Activated T-helper 1 cell treated with anti-CD3 and anti-CD28 coated beads, Interleukin-2, amount 50 U/mL, for 16 hours (primary cell): ENCODE measurements at regions not wholly inside any gene's neighbourhood (a gene's known extent, or its start where the extent isn't known, plus 50 kb on each side); places are given as distances from the start of the nearest gene placed in this dataset.
"Not testable (repeated sequence)": the region's sequence is repeated elsewhere in the genome, so short reads cannot be mapped to it uniquely, and the experiment has no call there.

ENCODE experiments used
- DNase-seq, 2 donors: peaks; one replicate each; pipeline ENCODE4 v3.0.0-alpha.2; 2020; ENCODE audit warnings: low read depth in 1 of 2, low spot score in 1 of 2

- no peak for DNase-seq
Measured at GRCh38 chr4:12126474-12126873, 697.8 kb upstream of the HS3ST1 start.

GRCh38 chr4:12124138-12124537, 695.4 kb upstream of the HS3ST1 start:
- DNase-seq, result no peak

- DNase-seq, result no peak
Measured at GRCh38 chr4:12123707-12124106, 695.0 kb upstream of the HS3ST1 start.

GRCh38 chr4:12122316-12122715, 693.6 kb upstream of the HS3ST1 start:
- DNase-seq, result no peak

- DNase-seq, result no peak
Measured at GRCh38 chr4:12120968-12121367, 692.3 kb upstream of the HS3ST1 start.

GRCh38 chr4:12118651-12119213, 690.0 kb upstream of the HS3ST1 start:
- DNase-seq, result no peak

GRCh38 chr4:12116009-12116552, 687.4 kb upstream of the HS3ST1 start:
- no peak for DNase-seq

- DNase-seq, result no peak
Measured at GRCh38 chr4:12110627-12111026, 681.9 kb upstream of the HS3ST1 start.

- not testable (repeated sequence) for DNase-seq
Measured at GRCh38 chr4:12109056-12109455, 680.4 kb upstream of the HS3ST1 start.

- DNase-seq, result no peak
Measured at GRCh38 chr4:12105519-12105918, 676.8 kb upstream of the HS3ST1 start.

GRCh38 chr4:12089920-12090319, 661.2 kb upstream of the HS3ST1 start:
- DNase-seq, result not testable (repeated sequence)

- DNase-seq, result no peak
Measured at GRCh38 chr4:12084690-12085089, 656.0 kb upstream of the HS3ST1 start.

- no peak for DNase-seq
Measured at GRCh38 chr4:12071316-12071715, 642.6 kb upstream of the HS3ST1 start.

GRCh38 chr4:12053966-12054365, 625.3 kb upstream of the HS3ST1 start:
- DNase-seq, result no peak

- no peak for DNase-seq
Measured at GRCh38 chr4:12053556-12053955, 624.9 kb upstream of the HS3ST1 start.

GRCh38 chr4:12050357-12050756, 621.7 kb upstream of the HS3ST1 start:
- DNase-seq, result no peak

- no peak for DNase-seq
Measured at GRCh38 chr4:12042818-12043217, 614.1 kb upstream of the HS3ST1 start.

- no peak for DNase-seq
Measured at GRCh38 chr4:12041828-12042227, 613.1 kb upstream of the HS3ST1 start.

GRCh38 chr4:12036450-12036849, 607.8 kb upstream of the HS3ST1 start:
- DNase-seq, result no peak

- DNase-seq, result no peak
Measured at GRCh38 chr4:12028258-12028657, 599.6 kb upstream of the HS3ST1 start.

GRCh38 chr4:12022409-12022808, 593.7 kb upstream of the HS3ST1 start:
- DNase-seq, result no peak

GRCh38 chr4:12016729-12017128, 588.0 kb upstream of the HS3ST1 start:
- no peak for DNase-seq

GRCh38 chr4:12005471-12005870, 576.8 kb upstream of the HS3ST1 start:
- DNase-seq, result no peak
